C4-2B (cell line): ENCODE measurements at regions not wholly inside any gene's neighbourhood (a gene's known extent, or its start where the extent isn't known, plus 50 kb on each side); places are given as distances from the start of the nearest gene placed in this dataset.

Experiments
- H3K27ac ChIP-seq: fragments of 450-650 bp; 2 replicates; pipeline ENCODE4 v1.5.1; 2017
- ZFX ChIP-seq: fragments of 450-650 bp; IDR thresholded peaks from 2 replicates; pipeline ENCODE4 v1.6.1; 2017
- TF ChIP-seq, protein P1 (sequence below): fragments of 450-650 bp; conservative IDR thresholded peaks from 2 replicates; pipeline ENCODE4 v1.5.1; 2017; ENCODE audit warnings: mild to moderate bottlenecking

DNA sequence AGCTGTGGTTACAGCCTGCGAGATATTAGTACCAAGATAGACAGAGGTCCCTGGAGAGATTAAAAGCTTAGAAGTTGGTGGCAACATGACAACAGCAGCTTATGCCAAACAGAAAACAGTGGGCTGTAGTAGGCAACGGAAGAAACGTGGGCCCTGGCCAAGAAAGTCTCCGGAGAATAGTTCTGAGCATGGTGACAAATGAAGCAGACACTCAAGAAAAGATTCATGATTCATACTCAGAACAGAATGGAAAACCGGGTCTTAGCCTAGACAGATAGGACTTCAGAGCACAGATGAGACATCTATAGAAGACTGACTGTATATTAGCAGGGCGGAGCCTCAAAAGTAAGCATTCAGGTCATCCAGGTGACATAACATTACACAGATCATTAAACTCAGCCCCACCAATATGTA lies 727.4 kb downstream of the ETS1 start:
- H3K27ac ChIP-seq: no peak overlapping the region
- TF ChIP-seq ZFX: no peak
- TF ChIP-seq, protein P1, sequence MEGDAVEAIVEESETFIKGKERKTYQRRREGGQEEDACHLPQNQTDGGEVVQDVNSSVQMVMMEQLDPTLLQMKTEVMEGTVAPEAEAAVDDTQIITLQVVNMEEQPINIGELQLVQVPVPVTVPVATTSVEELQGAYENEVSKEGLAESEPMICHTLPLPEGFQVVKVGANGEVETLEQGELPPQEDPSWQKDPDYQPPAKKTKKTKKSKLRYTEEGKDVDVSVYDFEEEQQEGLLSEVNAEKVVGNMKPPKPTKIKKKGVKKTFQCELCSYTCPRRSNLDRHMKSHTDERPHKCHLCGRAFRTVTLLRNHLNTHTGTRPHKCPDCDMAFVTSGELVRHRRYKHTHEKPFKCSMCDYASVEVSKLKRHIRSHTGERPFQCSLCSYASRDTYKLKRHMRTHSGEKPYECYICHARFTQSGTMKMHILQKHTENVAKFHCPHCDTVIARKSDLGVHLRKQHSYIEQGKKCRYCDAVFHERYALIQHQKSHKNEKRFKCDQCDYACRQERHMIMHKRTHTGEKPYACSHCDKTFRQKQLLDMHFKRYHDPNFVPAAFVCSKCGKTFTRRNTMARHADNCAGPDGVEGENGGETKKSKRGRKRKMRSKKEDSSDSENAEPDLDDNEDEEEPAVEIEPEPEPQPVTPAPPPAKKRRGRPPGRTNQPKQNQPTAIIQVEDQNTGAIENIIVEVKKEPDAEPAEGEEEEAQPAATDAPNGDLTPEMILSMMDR: no peak

DNA sequence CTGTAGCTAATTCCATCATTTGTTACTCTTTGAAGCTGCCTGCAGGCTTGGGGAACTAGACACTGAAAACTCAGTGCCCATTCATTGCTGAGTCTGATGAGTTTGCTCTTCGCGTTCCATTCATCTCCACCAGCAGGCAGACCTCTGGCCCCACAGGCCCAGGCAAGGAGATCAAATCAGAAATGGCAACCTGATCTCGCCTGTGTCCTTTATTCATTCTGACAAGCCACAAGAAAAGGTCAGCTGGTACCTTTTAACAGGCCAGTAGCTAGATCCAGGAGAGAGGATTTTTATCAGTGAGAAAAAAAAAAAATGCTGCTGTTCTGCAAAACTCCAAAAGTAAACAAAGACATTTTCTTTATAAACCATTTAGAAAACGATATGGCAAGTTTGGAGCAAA lies 742.5 kb downstream of the ETS1 start:
- H3K27ac ChIP-seq: no peak overlapping the region
- no peak; the same call in 1 of the 2 replicates for TF ChIP-seq ZFX
- TF ChIP-seq, protein P1: no peak

DNA sequence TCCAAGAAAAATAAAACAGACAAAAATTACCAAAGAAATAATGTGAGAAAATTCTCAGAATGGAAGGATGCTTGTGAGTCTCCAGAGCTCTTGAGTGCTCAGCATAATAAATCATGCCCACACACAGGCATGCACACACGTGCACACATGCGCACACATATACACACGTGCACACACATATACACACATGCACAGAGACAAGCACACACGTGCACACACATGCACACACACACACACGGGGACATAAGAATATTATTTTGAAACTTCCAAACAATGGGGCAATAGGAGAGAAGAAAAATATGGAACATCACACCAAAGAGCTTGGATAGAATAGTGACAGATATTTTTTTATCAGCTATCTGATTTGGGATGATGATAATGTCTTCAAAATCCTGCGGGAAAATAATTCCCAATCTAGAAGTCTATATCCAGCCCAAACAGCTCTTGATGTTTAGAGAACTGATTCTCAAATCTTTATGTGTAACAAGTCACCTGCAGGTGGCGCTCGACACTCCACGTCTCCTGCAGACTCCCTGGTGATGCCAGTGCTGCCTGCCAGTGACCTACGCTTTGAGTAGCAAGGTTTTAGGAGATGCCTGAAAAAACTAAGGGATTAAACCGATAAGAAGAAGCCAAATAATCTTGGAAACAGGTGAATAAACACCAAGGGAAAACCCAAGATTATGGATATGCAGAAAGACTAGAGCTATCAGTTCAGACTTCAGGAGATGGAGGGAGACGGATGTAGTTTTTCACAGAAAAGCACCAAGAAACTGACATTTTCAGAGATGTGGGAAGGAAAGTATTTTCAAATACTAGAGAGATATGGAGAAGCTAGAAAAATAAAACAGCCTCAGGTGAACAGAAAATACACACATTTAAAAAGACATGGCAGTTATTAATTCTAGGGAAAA lies 743.6 kb downstream of the ETS1 start:
- TF ChIP-seq, protein P1: peak; percentile 88
- TF ChIP-seq ZFX: no peak
- no peak overlapping the region for H3K27ac ChIP-seq

DNA sequence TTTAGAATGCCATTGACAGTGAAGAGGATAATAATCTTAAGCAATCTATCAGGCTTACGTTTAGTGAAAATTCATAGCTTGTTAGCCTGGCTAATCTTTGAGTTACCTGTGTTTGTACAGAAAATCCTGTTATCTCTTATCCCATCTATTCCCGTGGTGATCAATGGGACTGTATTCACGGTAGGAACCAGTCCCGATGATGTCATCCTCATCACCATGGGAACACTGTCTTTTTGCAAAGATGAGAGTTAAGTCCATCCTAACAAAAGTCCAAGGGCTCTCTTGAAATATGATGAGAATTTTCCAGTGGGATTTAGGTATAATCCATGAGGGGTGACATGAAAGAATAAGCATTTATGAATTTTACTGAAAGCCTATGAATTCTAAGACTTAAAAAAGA lies 762.2 kb downstream of the ETS1 start:
- H3K27ac ChIP-seq: no peak overlapping the region
- TF ChIP-seq, protein P1: no peak
- no peak for TF ChIP-seq ZFX

DNA sequence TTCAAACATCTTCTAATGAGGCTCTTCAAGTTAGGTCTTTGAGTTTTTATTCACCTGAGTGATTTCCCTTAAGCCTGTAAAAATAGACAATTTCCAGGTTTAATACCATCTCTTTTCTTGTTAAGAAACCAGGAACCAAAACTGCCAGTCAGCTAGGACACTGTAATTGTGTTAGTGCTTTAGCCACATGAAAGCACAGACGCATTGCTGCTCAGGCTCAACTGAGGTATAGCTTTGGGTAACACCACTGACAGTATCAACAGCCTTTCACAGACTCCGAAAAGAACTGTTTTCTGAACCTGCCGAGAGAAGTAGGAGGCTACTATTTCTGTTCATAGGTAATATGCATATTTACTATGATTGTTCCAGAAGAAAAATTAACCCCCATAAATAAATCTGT lies 768.7 kb downstream of the ETS1 start:
- no peak for TF ChIP-seq ZFX
- TF ChIP-seq, protein P1: no peak

DNA sequence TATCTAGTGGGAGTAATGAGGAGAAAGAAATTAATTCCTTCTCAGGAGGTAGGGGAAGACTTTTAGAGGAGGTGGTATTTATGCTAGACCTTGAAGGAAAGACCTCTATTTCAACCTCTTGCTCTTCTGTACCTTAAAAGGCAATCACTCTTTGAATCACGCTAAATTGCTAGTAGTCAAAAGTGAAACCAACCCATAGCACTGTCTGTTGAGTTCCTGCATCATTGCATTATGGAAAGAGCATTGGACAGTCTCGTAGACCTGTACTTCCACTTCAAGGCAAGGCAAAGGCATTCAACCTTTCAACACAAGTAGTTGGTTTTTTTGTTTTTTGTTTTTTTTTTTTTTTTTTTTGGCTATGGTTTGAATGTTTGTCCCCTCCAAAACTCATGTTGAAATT lies 770.4 kb downstream of the ETS1 start:
- TF ChIP-seq, protein P1: no peak
- no peak for TF ChIP-seq ZFX
- no peak overlapping the region for H3K27ac ChIP-seq

More for the DNA sequence above, 768.7 kb downstream of the ETS1 start:
- H3K27ac ChIP-seq: no peak overlapping the region

DNA sequence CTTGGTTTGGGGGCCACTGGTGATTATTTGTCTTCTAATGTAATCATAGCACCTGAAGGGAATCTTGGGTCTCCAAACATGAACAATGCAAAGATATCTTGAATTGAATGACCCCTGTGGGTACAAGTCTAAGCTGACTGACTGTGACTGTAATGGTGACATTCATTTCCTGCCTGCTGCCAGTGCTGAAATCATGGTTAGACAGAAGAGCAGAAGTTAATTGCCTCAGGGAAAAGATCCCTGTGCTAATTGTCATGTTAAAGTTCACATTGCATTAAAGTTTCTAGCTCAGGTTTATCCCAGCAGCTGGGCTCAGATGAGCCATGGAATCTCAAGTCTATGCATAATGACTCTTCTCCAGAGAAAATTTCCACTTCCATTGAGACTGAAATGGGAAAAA lies 772.0 kb downstream of the ETS1 start:
- TF ChIP-seq ZFX: no peak
- TF ChIP-seq, protein P1: no peak
- H3K27ac ChIP-seq: no peak overlapping the region
